Osteoblast (primary cell): ENCODE measurements at regions not wholly inside any gene's neighbourhood (a gene's known extent, or its start where the extent isn't known, plus 50 kb on each side); places are given as distances from the start of the nearest gene placed in this dataset.

Source experiments
- DNase-seq: peaks from one replicate; pipeline ENCODE4 v3.0.0; 2011; ENCODE audit warnings: low spot score, mixed read lengths; ENCODE audit not compliant: insufficient read length; ENCODE audit errors: missing footprints
- H2AFZ ChIP-seq: 2 replicates; pipeline ENCODE4 v1.6.0; 2011; ENCODE audit warnings: mild to moderate bottlenecking, low read length
- H3K27ac ChIP-seq: 2 replicates; pipeline ENCODE4 v1.5.1; 2011; ENCODE audit warnings: mild to moderate bottlenecking, low read depth, low read length, moderate library complexity
- H3K27me3 ChIP-seq: 2 replicates; pipeline ENCODE4 v1.6.0; 2012; ENCODE audit warnings: mild to moderate bottlenecking, control low read depth, inconsistent platforms, low read length, moderate library complexity; ENCODE audit not compliant: insufficient read depth
- H3K36me3 ChIP-seq: 2 replicates; pipeline ENCODE4 v1.5.1; 2011; ENCODE audit warnings: mild to moderate bottlenecking, low read length, control low read depth, moderate library complexity; ENCODE audit not compliant: insufficient read depth
- H3K4me1 ChIP-seq: 2 replicates; pipeline ENCODE4 v1.5.1; 2011; ENCODE audit warnings: mild to moderate bottlenecking, low read length, control low read depth, moderate library complexity; ENCODE audit not compliant: insufficient read depth
- H3K4me2 ChIP-seq: 2 replicates; pipeline ENCODE4 v1.6.0; 2011; ENCODE audit warnings: mild to moderate bottlenecking, low read length; ENCODE audit not compliant: insufficient read depth
- H3K4me3 ChIP-seq: fragments of 200-600 bp; sonication (generic); 3 replicates; pipeline ENCODE4 v1.5.1; 2012; ENCODE audit warnings: mild to moderate bottlenecking, low read length, inconsistent platforms; ENCODE audit not compliant: insufficient read depth
- H3K79me2 ChIP-seq: 2 replicates; pipeline ENCODE4 v1.6.0; 2012; ENCODE audit warnings: mild to moderate bottlenecking, low read length, control low read depth, inconsistent platforms; ENCODE audit not compliant: insufficient read depth
- H3K9me3 ChIP-seq: 2 replicates; pipeline ENCODE4 v1.5.1; 2011; ENCODE audit warnings: low read depth, low read length, control low read depth
- H4K20me1 ChIP-seq: 2 replicates; pipeline ENCODE4 v1.6.0; 2012; ENCODE audit warnings: mild to moderate bottlenecking, low read length, control low read depth; ENCODE audit not compliant: insufficient read depth
- TF ChIP-seq, protein P1 (sequence below): IDR thresholded peaks from 2 replicates; pipeline ENCODE4 v1.5.1; 2011; ENCODE audit warnings: mild to moderate bottlenecking, low read depth, low read length, moderate library complexity; ENCODE audit errors: extremely low read depth

DNA sequence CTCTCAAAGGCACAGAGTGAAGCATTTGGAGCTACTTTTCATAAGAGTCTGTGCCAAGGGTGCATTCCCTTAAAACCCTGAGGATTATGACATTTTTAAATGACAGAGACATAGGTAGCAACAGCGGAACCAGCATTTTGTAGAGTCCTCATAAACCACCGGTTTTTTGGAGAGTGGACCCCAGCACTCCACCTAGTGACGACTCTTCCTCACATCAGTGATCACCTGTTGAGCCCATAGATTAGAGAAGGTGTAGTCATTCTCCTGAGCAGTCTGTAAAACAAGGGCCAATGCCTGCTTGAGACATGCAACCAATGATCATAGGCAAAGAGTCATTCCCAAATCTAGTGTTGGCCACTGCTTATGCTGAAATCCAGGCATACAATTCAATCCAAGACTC, 399.1 kb downstream of the GXYLT1 start:
- DNase-seq = no peak
- no peak overlapping the region for H2AFZ ChIP-seq
- no peaks in the 10 kb centered on the region for H3K36me3 ChIP-seq
- H4K20me1 ChIP-seq = no peaks in the 10 kb centered on the region
- H3K9me3 ChIP-seq = peaks cover 4% of the 10 kb centered on the region
- no peak overlapping the region for H3K27ac ChIP-seq
- H3K79me2 ChIP-seq = no peaks in the 10 kb centered on the region
- H3K27me3 ChIP-seq = no peaks in the 10 kb centered on the region
- TF ChIP-seq, protein P1, sequence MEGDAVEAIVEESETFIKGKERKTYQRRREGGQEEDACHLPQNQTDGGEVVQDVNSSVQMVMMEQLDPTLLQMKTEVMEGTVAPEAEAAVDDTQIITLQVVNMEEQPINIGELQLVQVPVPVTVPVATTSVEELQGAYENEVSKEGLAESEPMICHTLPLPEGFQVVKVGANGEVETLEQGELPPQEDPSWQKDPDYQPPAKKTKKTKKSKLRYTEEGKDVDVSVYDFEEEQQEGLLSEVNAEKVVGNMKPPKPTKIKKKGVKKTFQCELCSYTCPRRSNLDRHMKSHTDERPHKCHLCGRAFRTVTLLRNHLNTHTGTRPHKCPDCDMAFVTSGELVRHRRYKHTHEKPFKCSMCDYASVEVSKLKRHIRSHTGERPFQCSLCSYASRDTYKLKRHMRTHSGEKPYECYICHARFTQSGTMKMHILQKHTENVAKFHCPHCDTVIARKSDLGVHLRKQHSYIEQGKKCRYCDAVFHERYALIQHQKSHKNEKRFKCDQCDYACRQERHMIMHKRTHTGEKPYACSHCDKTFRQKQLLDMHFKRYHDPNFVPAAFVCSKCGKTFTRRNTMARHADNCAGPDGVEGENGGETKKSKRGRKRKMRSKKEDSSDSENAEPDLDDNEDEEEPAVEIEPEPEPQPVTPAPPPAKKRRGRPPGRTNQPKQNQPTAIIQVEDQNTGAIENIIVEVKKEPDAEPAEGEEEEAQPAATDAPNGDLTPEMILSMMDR = no peak
- no peak overlapping the region for H3K4me2 ChIP-seq
- no peaks in the 10 kb centered on the region for H3K4me1 ChIP-seq
- H3K4me3 ChIP-seq = no peak overlapping the region

DNA sequence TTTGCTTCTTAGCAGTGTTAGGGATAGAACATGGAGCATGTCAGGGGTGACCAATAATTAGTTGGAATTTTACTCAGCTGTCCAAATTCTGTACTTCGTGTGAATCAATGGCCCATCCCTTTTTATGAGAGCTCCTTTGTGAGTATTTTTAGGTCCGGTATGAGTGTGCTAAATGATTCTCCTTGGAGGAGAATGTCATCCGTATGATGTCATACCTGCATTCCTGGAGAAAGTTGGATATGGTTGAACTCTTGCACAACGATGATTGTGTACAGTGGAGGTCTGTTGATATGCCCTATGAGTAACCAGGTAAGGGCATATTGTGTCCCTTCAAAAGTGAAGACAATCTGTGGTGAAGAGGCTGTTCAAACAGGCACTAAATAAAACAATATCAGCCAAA, 400.8 kb downstream of the GXYLT1 start:
- no peak overlapping the region for H3K4me3 ChIP-seq
- H2AFZ ChIP-seq = no peak overlapping the region
- no peaks in the 10 kb centered on the region for H3K27me3 ChIP-seq
- H3K9me3 ChIP-seq = peaks cover 4% of the 10 kb centered on the region
- DNase-seq = no peak
- no peaks in the 10 kb centered on the region for H4K20me1 ChIP-seq
- no peaks in the 10 kb centered on the region for H3K79me2 ChIP-seq
- no peak overlapping the region for H3K4me2 ChIP-seq
- TF ChIP-seq, protein P1 = no peak
- no peaks in the 10 kb centered on the region for H3K4me1 ChIP-seq
- H3K27ac ChIP-seq = no peak overlapping the region
- H3K36me3 ChIP-seq = no peaks in the 10 kb centered on the region

DNA sequence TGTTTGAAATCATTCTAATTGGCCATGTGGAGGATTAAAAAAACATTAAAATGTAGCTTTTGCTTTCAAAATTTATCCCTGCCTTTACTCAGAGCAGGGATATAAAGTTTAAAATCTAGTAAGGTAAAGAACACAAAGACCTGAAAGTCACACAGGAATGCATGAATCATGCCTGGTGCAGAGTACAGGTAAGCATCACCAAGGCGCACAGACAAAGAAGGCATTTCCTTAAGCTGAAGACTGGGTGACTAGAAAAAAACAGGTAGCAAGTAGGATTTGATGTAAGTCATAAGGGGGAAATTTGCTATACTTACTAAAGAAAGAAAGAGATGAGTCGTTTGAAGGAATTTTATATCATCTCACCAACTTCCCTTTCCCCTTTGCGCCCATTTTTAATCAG, 405.6 kb downstream of the GXYLT1 start:
- Histone ChIP-seq H3K27me3 (no peaks in the 10 kb centered on the region), H3K9me3 (no peaks in the 10 kb centered on the region), H3K4me1 (no peaks in the 10 kb centered on the region), H3K79me2 (no peaks in the 10 kb centered on the region), H3K27ac (no peak overlapping the region), H3K36me3 (no peaks in the 10 kb centered on the region), H2AFZ (no peak overlapping the region), H4K20me1 (no peaks in the 10 kb centered on the region), H3K4me2 (no peak overlapping the region), H3K4me3 (no peak overlapping the region)
- DNase-seq = no peak
- TF ChIP-seq, protein P1 = no peak

DNA sequence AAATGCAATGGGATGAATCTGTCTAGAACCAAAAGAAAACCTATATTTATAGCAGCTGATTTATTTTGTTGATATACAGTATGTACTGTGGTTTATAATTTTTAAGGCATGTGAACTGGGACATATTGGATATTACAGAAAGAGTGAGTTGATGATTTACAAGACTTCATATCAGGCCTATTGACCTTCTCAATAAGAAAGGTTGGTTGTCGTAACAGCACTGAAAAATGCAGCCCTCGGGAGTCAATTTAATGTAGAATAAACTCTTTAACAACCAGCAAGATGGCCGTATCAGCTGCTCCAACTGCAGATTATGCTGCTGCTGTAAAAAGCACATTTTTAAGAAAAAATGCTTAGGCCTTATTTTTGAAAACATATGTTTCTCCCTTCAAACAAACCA, 407.3 kb downstream of the GXYLT1 start:
- H3K4me1 ChIP-seq = no peaks in the 10 kb centered on the region
- no peaks in the 10 kb centered on the region for H3K9me3 ChIP-seq

More for the DNA sequence above, 407.3 kb downstream of the GXYLT1 start:
- no peak overlapping the region for H2AFZ ChIP-seq
- no peak for DNase-seq
- TF ChIP-seq, protein P1 = no peak
- no peaks in the 10 kb centered on the region for H4K20me1 ChIP-seq
- H3K36me3 ChIP-seq = no peaks in the 10 kb centered on the region
- H3K27me3 ChIP-seq = no peaks in the 10 kb centered on the region
- H3K79me2 ChIP-seq = no peaks in the 10 kb centered on the region
- no peak overlapping the region for H3K4me2 ChIP-seq
- H3K4me3 ChIP-seq = no peak overlapping the region
- no peak overlapping the region for H3K27ac ChIP-seq
